NOMO-1 (cell line): ENCODE measurements at regions not wholly inside any gene's neighbourhood (a gene's known extent, or its start where the extent isn't known, plus 50 kb on each side); places are given as distances from the start of the nearest gene placed in this dataset.

ENCODE experiments used
- DNase-seq, 2 experiments: peaks; one replicate each; lab custom pipeline; 2025; ENCODE audit not compliant: unreplicated experiment in 2 of 2; lab: John Stamatoyannopoulos, UW

- no peak for DNase-seq
Measured at GRCh38 chr3:83729576-83729975, 1229.2 kb upstream of the CADM2 start.

GRCh38 chr3:83734656-83735055 lies 1224.1 kb upstream of the CADM2 start:
- no peak for DNase-seq

GRCh38 chr3:83738202-83738601 lies 1220.6 kb upstream of the CADM2 start:
- peak; percentile 86 to 94 for DNase-seq

GRCh38 chr3:83740504-83740903 lies 1218.3 kb upstream of the CADM2 start:
- no peak for DNase-seq

- no peak for DNase-seq
Measured at GRCh38 chr3:83765956-83766355, 1192.8 kb upstream of the CADM2 start.

GRCh38 chr3:83769791-83770663 lies 1188.8 kb upstream of the CADM2 start:
- DNase-seq = no peak

GRCh38 chr3:83770664-83771402 lies 1188.0 kb upstream of the CADM2 start:
- DNase-seq = no peak

- DNase-seq = no peak
Measured at GRCh38 chr3:83802801-83803200, 1156.0 kb upstream of the CADM2 start.

- DNase-seq = no peak
Measured at GRCh38 chr3:83807511-83807910, 1151.3 kb upstream of the CADM2 start.

GRCh38 chr3:83813176-83813575 lies 1145.6 kb upstream of the CADM2 start:
- no peak for DNase-seq

GRCh38 chr3:83816653-83817052 lies 1142.1 kb upstream of the CADM2 start:
- DNase-seq = no peak

GRCh38 chr3:83821506-83821905 lies 1137.3 kb upstream of the CADM2 start:
- DNase-seq = no peak

- DNase-seq = no peak
Measured at GRCh38 chr3:83823095-83823494, 1135.7 kb upstream of the CADM2 start.

GRCh38 chr3:83835040-83835439 lies 1123.7 kb upstream of the CADM2 start:
- DNase-seq = no peak

- no peak for DNase-seq
Measured at GRCh38 chr3:83842511-83842910, 1116.3 kb upstream of the CADM2 start.

- no peak for DNase-seq
Measured at GRCh38 chr3:83843716-83844115, 1115.1 kb upstream of the CADM2 start.

- DNase-seq = peak in 1 of 2 experiments; percentile 49
Measured at GRCh38 chr3:83849106-83849730, 1109.6 kb upstream of the CADM2 start.

GRCh38 chr3:83863380-83863779 lies 1095.4 kb upstream of the CADM2 start:
- DNase-seq = no peak

GRCh38 chr3:83868909-83869567 lies 1089.8 kb upstream of the CADM2 start:
- DNase-seq = no peak

- DNase-seq = peak; percentile 12 to 77
Measured at GRCh38 chr3:83873550-83873949, 1085.2 kb upstream of the CADM2 start.

- no peak for DNase-seq
Measured at GRCh38 chr3:83877910-83878309, 1080.9 kb upstream of the CADM2 start.
